RWPE1 (cell line): ENCODE measurements at regions not wholly inside any gene's neighbourhood (a gene's known extent, or its start where the extent isn't known, plus 50 kb on each side); places are given as distances from the start of the nearest gene placed in this dataset.

ENCODE experiments used
- CTCF ChIA-PET: fragments of 350-600 bp; sonication (Branson Sonifier 250); formaldehyde crosslinking; extraction: SDS; loops from one replicate; lab custom pipeline; 2021; lab: Yijun Ruan, JAX
- POLR2A ChIA-PET: fragments of 400-600 bp; formaldehyde crosslinking; extraction: SDS; loops from one replicate; lab custom pipeline; 2020; ENCODE audit warnings: antibody characterized with exemption; ENCODE audit not compliant: low non-redundant PET; lab: Yijun Ruan, JAX
- DNase-seq: peaks from one replicate; pipeline ENCODE4 v3.0.0; 2012; ENCODE audit warnings: low spot score
- H3K27ac ChIP-seq: fragments of 450-650 bp; 2 replicates; pipeline ENCODE4 v1.5.1; 2017
- TF ChIP-seq, protein P1 (sequence below): fragments of 450-650 bp; conservative IDR thresholded peaks from 2 replicates; pipeline ENCODE4 v1.5.1; 2017; ENCODE audit warnings: low read depth, mild to moderate bottlenecking

DNA sequence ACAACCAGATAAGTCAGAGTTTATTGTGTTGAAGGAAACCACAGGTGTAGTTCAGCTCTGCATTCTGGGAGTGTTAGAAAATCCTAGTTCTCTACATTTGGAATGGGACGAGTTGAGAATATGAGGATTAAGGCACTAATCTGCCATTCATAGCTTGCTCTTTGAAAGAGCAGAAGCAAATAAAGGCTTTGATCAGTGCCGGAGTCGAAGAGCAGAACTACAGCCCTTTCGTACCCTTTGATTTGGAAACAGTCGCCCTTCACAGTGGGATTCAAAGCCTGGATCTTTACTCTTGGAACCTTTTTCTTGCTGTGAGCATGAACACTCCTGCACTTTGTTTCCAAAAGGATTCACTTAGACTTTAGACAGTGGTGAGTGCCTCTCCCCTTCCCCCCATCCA is 523.9 kb upstream of the POU3F2 start:
- ChIA-PET CTCF (no interaction called here), POLR2A (no interaction called here)
- DNase-seq: no peak
- no peak overlapping the region for H3K27ac ChIP-seq
- TF ChIP-seq, protein P1, sequence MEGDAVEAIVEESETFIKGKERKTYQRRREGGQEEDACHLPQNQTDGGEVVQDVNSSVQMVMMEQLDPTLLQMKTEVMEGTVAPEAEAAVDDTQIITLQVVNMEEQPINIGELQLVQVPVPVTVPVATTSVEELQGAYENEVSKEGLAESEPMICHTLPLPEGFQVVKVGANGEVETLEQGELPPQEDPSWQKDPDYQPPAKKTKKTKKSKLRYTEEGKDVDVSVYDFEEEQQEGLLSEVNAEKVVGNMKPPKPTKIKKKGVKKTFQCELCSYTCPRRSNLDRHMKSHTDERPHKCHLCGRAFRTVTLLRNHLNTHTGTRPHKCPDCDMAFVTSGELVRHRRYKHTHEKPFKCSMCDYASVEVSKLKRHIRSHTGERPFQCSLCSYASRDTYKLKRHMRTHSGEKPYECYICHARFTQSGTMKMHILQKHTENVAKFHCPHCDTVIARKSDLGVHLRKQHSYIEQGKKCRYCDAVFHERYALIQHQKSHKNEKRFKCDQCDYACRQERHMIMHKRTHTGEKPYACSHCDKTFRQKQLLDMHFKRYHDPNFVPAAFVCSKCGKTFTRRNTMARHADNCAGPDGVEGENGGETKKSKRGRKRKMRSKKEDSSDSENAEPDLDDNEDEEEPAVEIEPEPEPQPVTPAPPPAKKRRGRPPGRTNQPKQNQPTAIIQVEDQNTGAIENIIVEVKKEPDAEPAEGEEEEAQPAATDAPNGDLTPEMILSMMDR: no peak

DNA sequence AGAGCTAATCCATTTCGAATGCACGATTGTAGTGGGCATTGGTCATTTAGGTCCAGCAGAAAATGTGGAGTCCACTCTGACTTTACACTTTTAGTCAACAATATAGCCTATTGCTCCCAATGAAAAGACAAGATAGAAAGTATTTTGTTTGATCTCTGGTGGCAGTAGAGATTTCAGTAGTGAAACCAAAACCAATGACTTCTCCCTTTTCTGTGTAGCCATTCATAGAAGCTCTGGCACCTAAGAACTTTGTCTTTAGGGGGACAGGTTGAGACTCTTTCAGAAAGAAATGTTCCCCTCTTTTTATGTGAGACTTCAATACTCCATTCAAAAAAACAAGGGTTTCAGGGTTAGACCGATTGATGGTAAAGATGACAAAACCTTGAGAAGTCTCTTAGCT is 510.8 kb upstream of the POU3F2 start:
- no peak for DNase-seq
- TF ChIP-seq, protein P1: no peak
- no peak overlapping the region for H3K27ac ChIP-seq
- POLR2A ChIA-PET: no interaction called here
- CTCF ChIA-PET: no interaction called here

DNA sequence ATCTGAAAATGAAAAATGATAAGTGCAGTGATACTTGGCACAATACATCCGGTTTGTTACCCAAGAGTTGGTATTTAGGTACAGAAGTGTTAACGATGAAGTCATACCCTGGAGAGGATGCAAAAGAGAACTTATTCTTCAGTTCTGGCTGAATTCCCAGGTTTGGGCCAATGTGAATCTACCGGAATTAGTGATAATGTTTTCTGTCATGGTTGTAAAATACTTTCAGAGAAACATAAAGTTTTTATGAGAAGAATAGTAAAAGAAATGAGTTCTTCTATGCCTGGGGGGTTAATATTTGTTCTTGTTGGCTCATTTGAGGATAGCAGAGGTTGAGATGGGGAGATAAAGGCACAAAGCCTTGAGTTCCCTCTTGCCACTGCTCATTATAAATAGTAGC is 509.9 kb upstream of the POU3F2 start:
- no peak overlapping the region for H3K27ac ChIP-seq
- no peak for DNase-seq
- ChIA-PET CTCF (no interaction called here), POLR2A (no interaction called here)
- TF ChIP-seq, protein P1: no peak

DNA sequence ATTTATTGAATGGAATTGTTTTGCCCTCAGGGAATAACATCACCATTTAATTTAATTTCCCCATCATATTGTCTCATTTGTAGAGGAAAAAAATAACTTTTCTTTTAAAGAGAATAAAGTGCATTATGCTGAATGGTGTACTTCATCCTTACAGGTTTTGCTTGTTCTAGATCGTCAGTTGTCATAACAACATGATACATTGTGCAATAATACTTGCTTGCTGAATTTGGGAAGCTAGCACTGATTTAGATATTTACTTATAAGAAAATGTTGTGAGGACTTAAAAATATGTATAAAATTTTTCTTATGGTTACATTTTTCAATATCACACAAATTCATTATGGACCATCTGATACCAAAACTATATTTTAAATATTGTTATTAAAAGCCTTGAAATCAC is 509.0 kb upstream of the POU3F2 start:
- TF ChIP-seq, protein P1: no peak
- ChIA-PET CTCF (interaction anchor here (0.6 kb wide), 1 partner anchor 504 kb away, joined by 3 read pairs; no protein-coding TSS in a partner anchor), POLR2A (no interaction called here)
- DNase-seq: no peak
- H3K27ac ChIP-seq: no peak overlapping the region

DNA sequence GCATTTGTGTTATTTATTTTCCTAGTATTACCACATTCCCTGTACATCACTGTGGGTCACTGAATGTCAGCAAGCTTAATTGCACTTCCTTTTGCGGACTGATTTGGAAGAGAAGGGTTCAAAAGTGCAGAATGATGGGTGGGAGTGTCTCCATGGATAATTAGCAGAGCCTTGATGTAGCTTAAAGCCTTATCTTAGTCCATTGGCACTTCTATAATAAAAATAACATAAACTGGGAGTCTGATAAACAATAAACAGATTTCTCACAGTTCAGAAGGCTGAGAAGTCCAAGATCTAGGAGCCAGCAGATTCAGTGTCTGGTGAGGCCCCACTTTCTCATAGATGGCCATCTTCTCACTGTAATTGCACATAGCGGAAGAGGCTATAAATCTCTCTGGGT is 501.1 kb upstream of the POU3F2 start:
- DNase-seq: no peak
- ChIA-PET CTCF (no interaction called here), POLR2A (no interaction called here)
- TF ChIP-seq, protein P1: no peak
- H3K27ac ChIP-seq: no peak overlapping the region

DNA sequence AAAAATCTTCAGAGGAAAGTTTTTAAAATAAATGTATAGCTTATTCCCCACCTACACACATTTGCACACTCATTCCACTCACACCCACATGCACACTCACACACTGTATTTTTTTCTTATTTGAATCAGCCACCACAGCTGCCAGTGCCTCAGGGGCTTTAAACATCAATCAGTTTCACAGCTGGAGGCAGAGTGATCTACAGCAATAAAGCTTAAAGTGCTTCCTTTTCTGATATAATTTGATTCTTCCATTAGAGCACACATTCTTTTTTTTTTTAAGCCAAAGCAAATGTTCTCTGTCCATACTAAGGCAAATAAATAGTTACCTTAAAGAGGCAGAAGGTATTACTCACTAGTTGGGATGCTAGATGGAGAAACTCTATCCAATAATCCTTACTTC is 498.8 kb upstream of the POU3F2 start:
- H3K27ac ChIP-seq: no peak overlapping the region
- TF ChIP-seq, protein P1: no peak
- no peak for DNase-seq
- CTCF ChIA-PET: no interaction called here
- POLR2A ChIA-PET: no interaction called here

DNA sequence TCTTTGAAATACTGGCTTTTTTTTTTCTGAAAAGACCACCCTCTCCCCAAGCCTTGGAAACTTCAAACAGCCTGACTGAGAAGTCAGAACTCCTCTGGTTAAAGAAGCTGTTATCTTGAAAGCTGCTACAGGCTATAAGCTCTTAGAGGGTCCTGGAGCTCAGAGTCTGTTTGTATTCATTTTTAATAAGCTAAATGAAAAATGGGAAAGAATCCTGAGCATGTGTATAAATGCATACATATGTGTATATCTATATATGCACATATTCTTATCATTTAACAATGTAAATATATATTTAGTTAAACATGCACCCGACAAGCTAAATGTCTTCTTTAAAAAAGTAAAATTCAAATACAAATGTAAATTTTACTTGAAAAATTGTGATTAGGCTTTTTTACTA is 494.9 kb upstream of the POU3F2 start:
- ChIA-PET POLR2A (no interaction called here), CTCF (no interaction called here)
- no peak for DNase-seq
- no peak overlapping the region for H3K27ac ChIP-seq
- TF ChIP-seq, protein P1: no peak
